DND-41 (cell line): ENCODE measurements at regions not wholly inside any gene's neighbourhood (a gene's known extent, or its start where the extent isn't known, plus 50 kb on each side); places are given as distances from the start of the nearest gene placed in this dataset.

Source experiments
- EZH2 ChIP-seq: IDR thresholded peaks from 3 replicates; pipeline ENCODE4 v1.6.1; 2012; ENCODE audit warnings: borderline replicate concordance, low read depth, mild to moderate bottlenecking, moderate library complexity, low read length, inconsistent platforms; ENCODE audit not compliant: severe bottlenecking
- TF ChIP-seq, protein P1 (sequence below): IDR thresholded peaks from 2 replicates; pipeline ENCODE4 v1.5.1; 2012; ENCODE audit warnings: borderline replicate concordance, low read length, moderate library complexity, mild to moderate bottlenecking; ENCODE audit not compliant: poor library complexity, severe bottlenecking; ENCODE audit errors: extremely low read depth

- TF ChIP-seq, protein P1, sequence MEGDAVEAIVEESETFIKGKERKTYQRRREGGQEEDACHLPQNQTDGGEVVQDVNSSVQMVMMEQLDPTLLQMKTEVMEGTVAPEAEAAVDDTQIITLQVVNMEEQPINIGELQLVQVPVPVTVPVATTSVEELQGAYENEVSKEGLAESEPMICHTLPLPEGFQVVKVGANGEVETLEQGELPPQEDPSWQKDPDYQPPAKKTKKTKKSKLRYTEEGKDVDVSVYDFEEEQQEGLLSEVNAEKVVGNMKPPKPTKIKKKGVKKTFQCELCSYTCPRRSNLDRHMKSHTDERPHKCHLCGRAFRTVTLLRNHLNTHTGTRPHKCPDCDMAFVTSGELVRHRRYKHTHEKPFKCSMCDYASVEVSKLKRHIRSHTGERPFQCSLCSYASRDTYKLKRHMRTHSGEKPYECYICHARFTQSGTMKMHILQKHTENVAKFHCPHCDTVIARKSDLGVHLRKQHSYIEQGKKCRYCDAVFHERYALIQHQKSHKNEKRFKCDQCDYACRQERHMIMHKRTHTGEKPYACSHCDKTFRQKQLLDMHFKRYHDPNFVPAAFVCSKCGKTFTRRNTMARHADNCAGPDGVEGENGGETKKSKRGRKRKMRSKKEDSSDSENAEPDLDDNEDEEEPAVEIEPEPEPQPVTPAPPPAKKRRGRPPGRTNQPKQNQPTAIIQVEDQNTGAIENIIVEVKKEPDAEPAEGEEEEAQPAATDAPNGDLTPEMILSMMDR = no peak
- TF ChIP-seq EZH2 = no peak
Observed at GRCh38 chr1:175875556-175875955, 132.2 kb upstream of the TNR start.
